Transverse colon (tissue), 4 donors: ENCODE measurements at regions not wholly inside any gene's neighbourhood (a gene's known extent, or its start where the extent isn't known, plus 50 kb on each side); places are given as distances from the start of the nearest gene placed in this dataset.

Experiments used
- CTCF ChIP-seq, 5 experiments: fragments of 200-600 bp in 3 of 5; fragments of 450-650 bp in 2 of 5; sonication (generic) in 3 of 5; IDR thresholded peaks; 1 replicate in 2 of 5; 2 replicates in 3 of 5; pipeline ENCODE4 v1.5.1; 2016 to 2017; ENCODE audit warnings: antibody characterized with exemption in 5 of 5, inconsistent platforms in 3 of 5, mild to moderate bottlenecking in 2 of 5, moderate library complexity in 1 of 5
- POLR2A ChIP-seq: fragments of 450-650 bp; IDR thresholded peaks from one replicate; pipeline ENCODE4 v1.6.1; 2016; ENCODE audit warnings: antibody characterized with exemption, mild to moderate bottlenecking, moderate library complexity
- POLR2AphosphoS5 ChIP-seq, 3 donors: sonication (generic); formaldehyde crosslinking; IDR thresholded peaks; one replicate each; pipeline ENCODE4 v1.6.1; 2016; ENCODE audit warnings: antibody characterized with exemption in 3 of 3

DNA sequence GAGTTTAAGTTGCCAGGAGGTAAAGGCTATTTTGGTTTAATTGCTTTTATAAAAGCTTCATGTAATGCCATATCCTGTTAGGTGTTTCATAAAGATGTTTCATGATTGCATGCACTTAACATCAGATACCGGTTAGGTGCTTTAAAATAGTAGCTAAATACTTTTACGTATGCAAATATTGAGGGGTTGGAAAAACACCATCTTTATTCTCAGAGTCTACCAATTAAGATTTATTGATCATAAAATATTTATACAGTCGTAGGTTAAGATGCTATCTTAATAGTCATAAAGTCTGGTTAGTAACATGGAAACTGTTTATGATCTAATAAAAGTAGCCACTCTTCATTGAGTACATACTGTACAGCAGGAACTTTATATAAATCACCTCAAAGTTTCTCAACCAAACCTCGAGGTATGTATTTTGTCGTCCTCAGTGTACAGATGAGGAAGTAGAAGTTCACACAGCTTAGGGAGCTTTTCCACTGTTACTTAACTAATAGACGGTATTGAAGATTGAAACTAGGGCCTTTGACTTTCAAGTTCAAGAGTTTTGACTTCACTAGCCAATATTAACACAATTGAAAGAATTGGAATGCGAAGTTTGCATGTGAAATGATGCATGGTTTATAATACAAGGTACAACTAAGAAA is 897.1 kb downstream of the GATA3 start:
- TF ChIP-seq CTCF (IDR thresholded peaks at IDR 0.05) (no peak), POLR2AphosphoS5 (IDR thresholded peaks at IDR 0.05) (no peak), POLR2A (no peak)
